Transverse colon (tissue), 3 donors: ENCODE measurements at regions not wholly inside any gene's neighbourhood (a gene's known extent, or its start where the extent isn't known, plus 50 kb on each side); places are given as distances from the start of the nearest gene placed in this dataset.

Source experiments
- CTCF ChIP-seq, 5 experiments: fragments of 200-600 bp in 3 of 5; fragments of 450-650 bp in 2 of 5; sonication (generic) in 3 of 5; IDR thresholded peaks; 1 replicate in 2 of 5; 2 replicates in 3 of 5; pipeline ENCODE4 v1.5.1; 2016 to 2017; ENCODE audit warnings: antibody characterized with exemption in 5 of 5, inconsistent platforms in 3 of 5, mild to moderate bottlenecking in 2 of 5, moderate library complexity in 1 of 5
- EP300 ChIP-seq: sonication (generic); formaldehyde crosslinking; IDR thresholded peaks from one replicate; pipeline ENCODE4 v1.6.1; 2017; ENCODE audit warnings: antibody characterized with exemption, low read depth
- POLR2A ChIP-seq: fragments of 450-650 bp; IDR thresholded peaks from one replicate; pipeline ENCODE4 v1.6.1; 2016; ENCODE audit warnings: antibody characterized with exemption, mild to moderate bottlenecking, moderate library complexity

DNA sequence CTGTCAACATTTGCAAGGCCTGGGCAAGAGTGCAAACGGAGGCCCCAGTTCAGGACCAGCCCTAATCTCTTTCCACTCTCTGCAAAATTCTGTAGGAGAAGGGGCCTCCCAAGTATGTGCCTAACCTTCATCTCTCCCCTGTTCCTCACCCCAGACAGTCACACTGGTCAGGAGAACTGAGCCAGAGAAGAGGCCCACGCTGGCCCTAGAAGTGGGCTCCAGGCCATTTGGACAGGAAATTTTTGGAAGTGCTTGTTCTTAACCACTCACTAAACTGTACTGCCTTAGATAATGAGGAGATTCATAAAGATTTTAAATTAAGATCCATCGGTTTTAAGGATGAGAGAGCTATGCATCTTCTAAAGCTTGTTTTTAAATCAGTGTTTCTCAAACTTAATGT is 129.7 kb upstream of the ADGRL2 start:
- TF ChIP-seq CTCF (IDR thresholded peaks at IDR 0.05): no peak
- TF ChIP-seq POLR2A: no peak
- TF ChIP-seq EP300: no peak
